Activated naive CD8-positive, alpha-beta T cell treated with anti-CD3 and anti-CD28 coated beads, Interleukin-2, amount 50 U/mL, for 16 hours (primary cell): ENCODE measurements at regions not wholly inside any gene's neighbourhood (a gene's known extent, or its start where the extent isn't known, plus 50 kb on each side); places are given as distances from the start of the nearest gene placed in this dataset.
"Not testable (repeated sequence)": the region's sequence is repeated elsewhere in the genome, so short reads cannot be mapped to it uniquely, and the experiment has no call there.

Experiments
- DNase-seq: peaks from one replicate; pipeline ENCODE4 v3.0.0-alpha.2; 2020; ENCODE audit warnings: low read depth, low spot score

DNA sequence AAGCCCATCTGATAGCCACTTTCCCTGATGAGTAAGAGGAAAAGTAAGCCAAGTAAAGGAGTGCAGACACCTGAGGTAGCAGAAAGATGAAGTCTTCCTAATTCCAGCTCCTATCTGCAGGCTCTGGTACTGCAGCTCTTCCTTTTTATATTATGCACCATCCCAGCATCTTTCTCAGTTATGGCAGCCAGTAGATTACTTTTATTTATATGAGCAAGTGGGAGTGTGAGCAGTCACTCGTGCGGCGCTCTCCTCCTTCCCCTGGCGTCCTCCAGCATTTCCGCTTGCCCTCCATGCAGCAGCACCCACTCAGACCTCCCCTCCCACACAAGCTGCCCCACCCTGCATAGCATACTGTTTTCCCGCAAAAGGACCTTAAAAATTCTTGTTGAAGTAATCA lies 465.9 kb upstream of the DPPA4 start:
- no peak for DNase-seq

DNA sequence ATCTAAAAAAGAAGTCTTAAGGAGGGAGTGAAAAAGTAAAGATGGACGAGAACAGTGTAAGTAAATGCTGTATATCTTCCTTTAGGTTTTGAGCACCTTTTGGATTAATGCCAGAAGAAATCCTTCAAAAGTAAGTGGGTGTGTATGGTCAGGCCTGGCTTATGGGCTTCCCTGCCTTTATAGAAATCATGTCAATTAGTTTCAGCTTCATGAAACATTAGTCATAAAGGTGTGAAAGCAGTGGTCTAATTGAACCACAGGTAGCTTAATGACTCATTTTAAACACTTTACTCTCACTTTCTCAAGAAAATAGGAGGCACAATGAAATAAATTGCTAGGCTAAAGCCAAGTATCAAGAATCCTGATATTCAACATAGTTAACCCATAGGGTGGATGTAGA lies 467.4 kb upstream of the DPPA4 start:
- DNase-seq, result no peak

DNA sequence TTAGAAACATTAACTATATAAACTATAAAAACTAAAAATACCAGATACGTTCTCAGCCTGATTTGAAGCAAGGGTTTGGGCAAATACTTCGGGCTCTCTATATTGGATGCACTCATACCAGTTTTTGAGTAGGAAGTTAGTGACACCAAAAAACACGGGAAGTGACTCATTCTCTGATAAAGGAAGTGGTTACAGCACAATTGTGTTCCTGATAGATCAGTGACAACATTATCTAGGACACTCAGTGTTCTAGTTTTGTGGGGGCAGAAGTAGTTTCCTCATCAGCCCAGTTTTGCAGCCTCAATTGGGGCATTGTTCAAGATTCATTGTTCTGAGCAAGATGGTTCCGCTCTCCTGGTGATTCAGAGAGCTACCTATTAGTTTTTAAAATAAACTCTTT lies 469.6 kb upstream of the DPPA4 start:
- peak; percentile 7 for DNase-seq

DNA sequence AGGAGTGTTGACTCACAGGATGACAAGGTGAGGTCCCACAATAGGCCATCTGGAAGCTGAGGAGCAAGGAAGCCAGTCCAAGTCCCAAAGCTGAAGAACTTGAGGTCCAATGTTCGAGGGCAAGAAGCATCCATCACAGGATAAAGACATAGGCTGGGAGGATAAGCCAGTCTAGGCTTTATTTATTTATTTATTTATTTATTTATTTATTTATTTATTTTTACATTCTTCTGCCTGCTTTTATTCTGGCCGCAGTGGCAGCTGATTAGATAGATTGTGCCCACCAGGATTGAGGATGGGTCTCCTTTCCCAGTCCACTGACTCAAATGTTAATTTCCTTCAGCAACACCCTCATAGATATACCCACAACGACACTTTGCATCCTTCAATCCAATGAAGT lies 472.2 kb upstream of the DPPA4 start:
- DNase-seq, result no peak

DNA sequence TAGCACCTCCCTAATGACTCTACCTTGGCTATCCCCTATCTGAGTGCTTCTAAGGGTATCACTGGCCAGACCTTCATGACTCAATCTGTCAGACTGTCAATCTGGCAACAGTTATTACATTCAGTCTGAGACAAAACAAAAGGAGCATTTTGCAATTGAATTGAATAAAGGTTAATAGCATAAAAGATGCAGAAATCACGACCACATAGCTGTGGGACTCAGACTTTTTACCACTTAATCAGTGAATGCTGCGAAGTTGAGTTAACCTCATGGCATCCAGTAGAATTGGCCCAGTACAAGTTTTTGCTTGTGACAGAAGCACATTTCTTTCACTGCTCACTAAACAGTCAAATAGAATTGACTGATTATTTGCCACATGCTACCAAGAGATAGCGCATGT lies 480.7 kb upstream of the DPPA4 start:
- no peak for DNase-seq

DNA sequence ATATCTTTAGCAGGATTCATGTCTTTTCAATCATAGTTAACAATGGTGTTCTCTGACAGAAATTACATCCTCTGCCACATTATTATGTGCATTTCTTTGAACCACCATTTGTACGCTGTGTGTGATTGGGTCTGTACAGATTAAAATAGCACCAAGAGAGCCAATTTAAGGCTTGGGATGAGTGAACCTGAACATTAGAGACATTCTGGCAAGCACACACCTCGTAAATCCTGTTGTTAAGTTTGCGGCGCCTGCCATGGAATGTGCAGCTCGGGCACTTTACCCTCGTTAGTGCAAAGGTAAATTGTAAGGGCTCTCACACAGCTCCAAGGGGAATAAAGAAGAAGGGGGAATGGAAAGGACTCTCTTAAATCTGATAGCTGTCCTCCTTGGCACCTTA lies 482.4 kb upstream of the DPPA4 start:
- no peak for DNase-seq

DNA sequence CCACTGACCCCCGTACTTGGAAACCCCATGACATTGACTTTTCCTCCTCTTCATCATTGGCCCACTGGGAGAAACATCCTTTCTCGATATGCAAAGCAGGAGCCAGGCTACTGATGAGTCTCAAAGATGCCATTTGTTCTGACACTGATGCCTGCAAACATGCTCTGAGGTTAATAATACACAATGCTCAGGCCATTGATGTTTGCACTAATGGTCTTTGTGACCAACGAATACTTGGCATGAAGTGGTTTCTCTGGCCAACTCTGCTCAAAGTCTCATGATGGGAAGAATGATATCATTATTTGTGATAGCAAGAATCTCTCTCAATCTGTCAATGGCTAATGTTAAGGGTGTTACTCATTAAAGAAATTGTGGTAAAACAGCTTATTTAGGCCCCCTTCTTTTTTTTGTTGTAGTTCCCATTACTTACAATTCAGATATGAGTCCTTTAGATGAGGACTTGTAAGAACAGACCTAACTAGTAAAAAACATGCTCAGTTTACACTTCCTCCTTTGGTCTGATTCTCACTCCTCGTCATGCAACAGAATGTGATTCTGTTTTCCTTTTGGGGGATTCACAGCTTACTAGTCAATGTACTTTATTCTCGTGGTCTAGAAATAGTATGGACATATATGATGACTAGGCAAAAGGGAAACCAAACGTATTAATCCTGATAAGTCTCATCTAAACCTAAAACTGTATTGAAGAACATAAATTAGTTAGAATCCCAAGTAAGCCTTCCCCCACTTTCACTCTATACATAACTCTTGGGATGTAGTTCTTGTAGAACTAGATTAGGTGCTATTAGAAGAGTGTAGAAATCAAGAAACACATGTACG lies 488.8 kb upstream of the DPPA4 start:
- no peak for DNase-seq

DNA sequence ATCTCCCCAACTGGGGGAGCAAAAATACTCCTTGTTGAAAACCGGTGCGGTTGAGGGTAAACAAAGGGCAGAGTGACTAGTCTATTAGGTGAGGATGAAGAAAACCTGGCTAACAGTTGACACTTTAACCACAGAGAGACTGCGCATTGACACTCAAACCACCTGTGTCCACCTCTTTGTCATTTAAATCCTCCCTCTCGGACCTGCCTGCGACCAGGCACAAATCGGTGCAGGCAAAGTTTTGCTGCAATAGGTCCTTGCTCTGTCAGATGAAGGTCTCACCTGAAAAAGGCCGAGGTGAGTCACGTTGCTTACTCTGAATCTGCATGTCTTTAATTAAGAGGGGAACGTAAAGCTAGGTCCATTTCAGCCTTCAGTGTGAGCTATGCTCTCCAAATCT lies 494.1 kb upstream of the DPPA4 start:
- DNase-seq, result no peak

DNA sequence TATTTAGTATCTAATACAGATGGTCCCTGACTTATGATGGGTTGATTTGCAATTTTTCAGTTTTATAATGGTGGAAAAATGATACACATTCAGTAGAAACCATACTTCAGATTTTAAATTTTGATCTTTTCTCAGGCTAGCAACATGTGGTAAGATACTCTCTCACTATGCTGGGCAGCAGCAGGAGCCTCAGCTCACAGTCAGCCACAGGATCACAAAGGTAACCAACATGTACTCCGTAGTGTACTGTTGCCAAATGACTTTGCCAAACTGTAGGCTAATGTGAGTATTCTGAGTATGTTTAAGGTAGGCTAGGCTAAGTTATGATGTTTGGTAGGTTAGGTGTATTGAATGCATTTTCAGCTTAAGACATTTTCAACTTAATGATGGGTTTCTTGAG lies 498.6 kb upstream of the DPPA4 start:
- no peak for DNase-seq

DNA sequence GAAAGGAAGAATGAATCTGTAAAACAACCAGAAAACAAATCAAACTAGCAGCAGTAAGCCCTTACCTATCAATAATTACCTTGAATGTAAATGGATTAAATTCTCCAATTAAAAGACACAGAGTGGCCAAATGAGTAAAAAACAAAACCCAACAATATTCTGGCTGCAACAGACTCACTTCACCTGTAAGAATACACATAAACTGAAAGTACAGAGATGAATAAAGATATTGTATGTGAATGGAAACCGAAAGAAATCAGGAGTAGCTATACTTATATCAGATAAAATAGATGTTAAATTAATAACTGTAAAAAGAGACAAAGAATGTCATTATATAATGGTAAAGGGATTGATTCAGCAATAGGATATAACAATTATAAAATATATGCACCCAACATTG lies 514.5 kb upstream of the DPPA4 start:
- no peak for DNase-seq

DNA sequence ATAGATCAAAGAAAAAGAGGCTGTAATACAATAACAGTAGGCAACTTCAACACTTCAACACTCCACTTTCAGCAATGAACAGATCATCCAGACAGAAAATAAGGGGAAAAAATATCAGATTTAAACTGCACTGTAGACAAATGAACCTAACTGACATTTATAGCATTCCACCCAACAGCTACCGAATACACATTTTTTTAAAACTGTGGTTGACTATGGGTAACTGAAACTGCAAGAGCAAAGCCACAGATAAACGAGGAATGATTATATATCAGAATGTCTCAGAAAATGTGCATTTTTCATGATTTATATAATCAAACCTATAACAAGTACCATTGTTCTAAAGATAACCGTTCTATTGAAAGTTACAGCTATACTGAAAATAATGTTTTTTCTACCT lies 514.9 kb upstream of the DPPA4 start:
- DNase-seq, result no peak

DNA sequence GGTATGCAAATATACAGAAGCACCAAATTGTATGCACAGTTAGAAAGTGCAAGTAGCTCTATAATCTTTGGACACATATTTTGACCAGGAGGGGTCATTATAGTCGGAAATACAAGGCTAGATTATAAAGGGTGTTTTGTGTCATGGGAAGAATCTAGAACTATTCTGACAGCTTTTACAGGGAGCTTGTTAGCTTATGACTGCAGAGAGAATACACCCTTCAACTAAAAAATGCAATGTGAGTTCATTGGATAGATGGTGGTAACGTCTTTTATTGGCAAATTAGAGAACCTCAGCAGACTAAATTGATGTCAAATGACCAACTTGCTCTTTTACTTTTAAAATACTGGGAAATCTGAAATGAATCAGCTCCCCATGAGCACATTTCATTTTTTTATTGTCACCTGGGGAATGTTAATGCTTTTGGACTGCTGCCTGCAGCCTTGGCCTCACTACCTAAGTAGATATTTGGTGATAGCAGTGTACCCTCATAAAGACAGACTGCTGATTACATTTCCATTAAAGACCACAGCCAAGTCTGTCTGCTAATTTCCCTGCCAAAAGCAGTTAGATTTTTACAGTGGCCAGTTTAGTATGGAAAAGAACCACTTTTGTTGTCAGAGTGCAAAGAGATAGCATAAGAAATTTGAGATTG lies 515.9 kb upstream of the DPPA4 start:
- no peak for DNase-seq

DNA sequence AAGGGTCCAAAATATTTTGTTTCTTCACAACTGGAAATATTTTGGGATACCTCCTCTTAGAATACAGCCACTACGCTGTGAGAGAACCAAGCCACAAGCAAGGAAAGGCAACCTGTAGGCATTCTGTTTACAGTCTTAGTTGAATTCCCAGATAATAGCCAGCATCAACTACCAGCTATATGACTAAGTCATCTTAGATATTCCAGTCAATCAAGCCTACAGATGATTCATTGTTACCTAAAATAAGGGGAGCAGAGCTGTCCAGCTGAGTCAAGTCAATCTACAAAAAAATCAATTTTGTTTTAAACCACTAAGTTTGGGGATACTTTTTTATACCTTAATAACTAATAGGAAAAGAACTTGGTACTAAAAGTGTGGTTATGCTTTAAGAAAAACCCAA lies 526.4 kb upstream of the DPPA4 start:
- DNase-seq, result no peak

DNA sequence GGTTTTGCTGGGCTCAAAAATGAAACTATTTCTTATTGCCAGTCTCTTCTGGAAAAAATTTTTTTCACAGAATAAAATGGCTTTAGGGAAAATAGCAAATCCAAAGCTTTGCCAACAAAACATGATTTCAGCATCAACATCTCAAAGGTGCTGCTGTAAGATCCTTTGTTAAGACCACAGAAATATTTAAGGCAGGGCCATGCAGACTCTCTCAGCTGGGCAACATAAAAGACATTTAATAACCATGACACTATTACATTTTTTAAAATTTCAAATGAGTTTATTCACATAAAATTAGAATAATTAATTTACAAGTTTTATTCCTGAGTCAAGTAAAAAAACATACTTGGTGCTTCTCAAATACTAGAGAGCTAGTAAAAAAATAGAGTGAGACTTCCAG lies 527.1 kb upstream of the DPPA4 start:
- no peak for DNase-seq

DNA sequence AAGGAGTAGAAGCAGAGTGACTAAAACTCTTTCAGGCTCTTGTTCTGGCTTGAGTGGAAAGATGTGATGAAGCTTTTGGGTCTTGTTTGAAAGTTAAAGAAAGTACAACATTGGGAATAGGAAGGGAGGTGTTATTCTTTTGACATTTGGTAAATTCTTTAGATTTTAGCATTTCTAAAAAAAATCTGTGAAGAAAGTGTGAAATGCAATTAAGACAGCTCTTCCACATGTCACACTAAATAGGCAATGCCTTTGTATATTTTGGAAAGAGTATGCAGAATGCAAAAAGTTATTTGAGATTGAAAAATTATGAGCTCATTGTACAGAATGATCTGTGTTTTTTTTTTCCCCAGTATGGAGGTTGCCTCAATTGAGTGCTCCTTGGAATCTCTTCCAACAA lies 532.2 kb upstream of the DPPA4 start:
- DNase-seq, result no peak

DNA sequence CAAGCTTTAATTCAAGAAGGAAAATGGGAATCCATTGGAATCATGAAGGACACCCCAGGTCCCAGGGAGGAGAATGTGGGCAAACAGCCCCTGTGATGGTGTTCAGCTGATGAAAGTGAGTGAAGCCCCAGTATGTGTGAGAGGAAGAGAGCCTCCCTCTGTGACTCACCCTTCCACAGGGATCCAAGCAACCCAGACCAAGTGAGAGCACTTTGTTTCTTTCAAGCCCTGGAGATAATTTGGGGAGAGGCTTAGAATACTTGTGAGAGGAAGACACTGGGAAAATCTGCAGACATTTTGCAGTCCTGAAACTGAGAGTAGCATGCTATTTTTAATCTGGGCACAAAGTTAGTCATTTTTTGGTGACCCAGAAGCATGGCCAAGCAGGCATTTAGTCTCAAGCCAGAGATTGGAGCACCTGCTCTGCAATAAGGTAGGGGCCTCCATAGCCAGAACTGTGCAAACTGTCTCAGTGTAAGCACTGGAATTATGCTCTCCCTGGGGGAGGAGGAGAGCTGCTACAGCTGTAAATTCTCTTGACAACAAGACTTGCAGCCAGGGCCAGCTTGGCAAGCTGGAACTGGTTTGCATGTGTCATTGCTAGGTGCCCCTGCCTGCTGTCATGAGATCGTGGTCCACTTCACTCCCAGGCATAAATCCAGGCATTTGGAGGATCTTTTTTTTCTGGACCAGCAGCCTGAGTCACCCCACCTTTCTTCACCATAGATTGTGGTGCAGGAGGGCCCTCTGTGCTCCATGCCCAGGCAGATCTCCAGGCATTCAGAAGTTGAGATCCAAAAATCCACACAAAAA lies 537.8 kb upstream of the DPPA4 start:
- DNase-seq, result no peak

DNA sequence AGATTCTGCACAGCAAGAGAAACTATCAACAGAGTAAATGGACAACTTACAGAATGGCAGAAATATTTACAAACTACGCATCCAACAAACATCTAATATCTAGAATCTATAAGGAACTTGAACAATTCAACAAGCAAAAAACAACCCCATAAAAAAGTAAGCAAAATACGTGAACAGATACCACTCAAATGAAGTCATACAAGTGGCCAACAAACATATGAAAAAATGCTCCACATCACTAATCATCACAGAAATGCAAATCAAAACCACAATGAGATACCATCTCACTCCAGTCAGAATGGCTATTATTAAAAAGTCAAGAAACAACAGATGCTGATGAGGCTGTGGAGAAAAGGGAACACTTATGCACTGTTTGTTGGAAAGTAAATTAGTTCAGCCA lies 540.3 kb upstream of the DPPA4 start:
- DNase-seq, result not testable (repeated sequence)

DNA sequence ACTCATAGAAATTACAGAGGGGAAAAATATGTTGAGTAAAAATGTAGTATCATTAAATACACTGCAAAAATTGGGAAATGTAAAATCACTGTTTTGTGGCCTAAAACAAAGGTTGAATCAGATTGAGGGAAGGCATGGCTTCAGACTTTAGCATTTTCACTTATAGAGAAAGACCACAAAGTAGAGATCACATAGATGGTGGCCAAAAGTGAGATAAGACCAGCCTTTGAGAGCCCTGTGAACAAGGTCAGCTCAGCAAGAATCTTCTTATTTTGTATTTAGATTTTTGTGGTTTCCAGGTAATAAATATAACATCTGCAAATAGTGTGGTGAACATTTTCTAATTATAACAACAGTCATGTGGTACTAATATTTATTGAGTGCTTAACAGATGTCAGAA lies 544.8 kb upstream of the DPPA4 start:
- no peak for DNase-seq

DNA sequence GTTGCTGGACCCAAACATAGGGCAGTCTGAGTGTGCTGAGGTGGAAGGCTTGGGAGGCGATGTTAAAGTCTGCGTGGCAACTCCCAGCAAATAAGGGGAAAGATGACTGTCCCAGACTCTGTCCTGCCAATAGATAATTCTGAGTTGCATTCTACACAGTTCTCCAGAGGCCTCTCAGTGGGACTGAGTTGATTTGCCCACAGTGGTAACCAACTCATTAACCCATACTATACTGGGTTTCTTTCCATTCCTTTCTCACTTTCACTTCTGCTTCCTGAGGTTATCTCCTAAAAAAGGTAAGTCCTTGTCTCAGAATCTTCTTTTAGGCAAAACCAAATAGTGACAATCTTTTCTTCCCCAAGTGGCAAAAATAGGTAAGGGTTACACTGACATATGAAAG lies 549.9 kb upstream of the DPPA4 start:
- no peak for DNase-seq

DNA sequence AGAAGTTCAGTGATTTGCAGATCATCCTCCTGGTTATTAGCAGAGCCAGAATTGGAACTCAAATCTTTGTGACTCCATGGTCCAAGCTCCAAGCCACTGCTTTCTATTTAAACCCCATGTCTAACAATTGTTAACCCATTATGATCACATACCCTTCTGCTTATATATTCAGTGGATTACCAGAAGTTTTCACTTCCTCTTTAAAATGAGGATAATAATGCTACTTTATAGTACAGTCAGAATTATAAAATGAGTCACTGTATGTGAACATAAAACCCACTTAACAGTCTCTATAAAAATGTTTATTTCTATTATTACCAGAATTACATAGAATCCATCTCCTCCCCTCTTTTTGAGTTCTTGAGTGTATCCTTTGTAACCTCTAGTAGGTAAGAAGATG lies 550.7 kb upstream of the DPPA4 start:
- no peak for DNase-seq

DNA sequence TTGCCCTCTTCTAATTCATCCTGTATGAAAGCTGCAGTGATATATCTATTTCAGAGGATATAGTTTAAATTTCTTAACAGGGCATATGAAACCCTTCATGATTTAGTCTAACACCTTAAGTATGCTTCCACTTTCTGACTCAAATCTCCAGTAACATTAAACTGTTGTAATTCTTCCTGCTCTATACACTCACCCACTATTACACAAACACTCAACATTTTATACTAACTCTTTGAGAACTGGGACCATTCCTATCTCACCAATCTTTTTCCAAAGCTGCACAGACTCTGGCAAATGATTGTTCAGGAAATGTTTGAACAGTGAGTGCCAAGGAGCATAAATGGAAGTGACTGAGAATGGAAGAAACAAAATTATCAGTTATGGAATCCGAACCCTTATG lies 560.4 kb upstream of the DPPA4 start:
- DNase-seq, result no peak

DNA sequence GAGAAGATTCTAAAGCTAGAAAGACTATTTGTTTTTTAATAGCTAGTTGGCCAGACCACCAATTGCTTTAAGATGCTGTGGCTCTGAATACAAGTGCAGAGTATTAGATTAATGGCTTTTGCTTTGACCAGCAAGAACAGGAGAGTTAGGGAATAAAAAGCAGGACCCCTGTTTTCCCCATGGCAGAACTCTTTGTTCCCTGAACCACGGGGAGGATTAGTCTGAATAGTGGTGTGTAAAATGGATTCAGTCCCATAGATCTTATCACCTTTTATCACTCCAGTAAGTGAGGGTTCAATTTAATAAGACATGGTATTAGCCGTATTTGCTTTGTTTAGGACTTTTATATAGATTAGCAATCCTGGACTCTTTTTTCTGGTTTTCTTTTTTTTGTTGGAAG lies 562.6 kb upstream of the DPPA4 start:
- DNase-seq, result no peak

DNA sequence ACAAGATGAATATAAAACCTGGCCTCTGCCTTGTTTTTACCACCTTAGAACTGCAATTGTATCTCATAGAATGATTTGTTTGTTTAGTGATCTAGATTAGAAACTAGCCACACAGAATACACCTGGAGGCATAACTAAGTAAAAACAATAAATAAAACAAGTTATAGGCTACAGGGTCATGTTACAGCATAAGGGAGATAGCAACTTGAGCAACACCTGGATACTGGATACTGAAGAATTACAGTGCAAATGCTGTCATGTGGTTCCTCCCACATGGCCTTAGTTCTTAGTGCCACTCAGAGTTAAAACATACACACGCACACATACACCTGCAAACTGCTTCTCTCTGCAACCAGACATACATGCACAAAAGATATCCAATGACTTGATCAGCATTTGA lies 563.4 kb upstream of the DPPA4 start:
- no peak for DNase-seq
